IMR-90 (cell line): ENCODE measurements at regions not wholly inside any gene's neighbourhood (a gene's known extent, or its start where the extent isn't known, plus 50 kb on each side); places are given as distances from the start of the nearest gene placed in this dataset.

ENCODE experiments used
- BHLHE40 ChIP-seq: fragments of 150-350 bp; IDR thresholded peaks from 2 replicates; pipeline ENCODE4 v1.6.1; 2016; ENCODE audit warnings: mild to moderate bottlenecking, low read depth, low read length
- CEBPB ChIP-seq: IDR thresholded peaks from 2 replicates; pipeline ENCODE4 v1.6.1; 2012; ENCODE audit warnings: low read depth, low read length, improper control_type of control experiment
- CHD1 ChIP-seq: IDR thresholded peaks from 2 replicates; pipeline ENCODE4 v1.6.1; 2012; ENCODE audit warnings: low read depth, low read length, improper control_type of control experiment
- CTCF ChIP-seq: conservative IDR thresholded peaks from 2 replicates; pipeline ENCODE4 v1.5.1; 2012; ENCODE audit warnings: mild to moderate bottlenecking, low read depth, low read length, improper control_type of control experiment
- ELK1 ChIP-seq: fragments of 150-350 bp; IDR thresholded peaks from 2 replicates; pipeline ENCODE4 v1.6.1; 2016; ENCODE audit warnings: low read depth, mild to moderate bottlenecking, low read length, moderate library complexity, borderline replicate concordance
- FOS ChIP-seq: fragments of 150-350 bp; IDR thresholded peaks from 2 replicates; pipeline ENCODE4 v1.6.1; 2016; ENCODE audit warnings: low read depth, low read length
- MAFK ChIP-seq: IDR thresholded peaks from 2 replicates; pipeline ENCODE4 v1.6.1; 2012; ENCODE audit warnings: low read depth, low read length, improper control_type of control experiment
- MXI1 ChIP-seq: IDR thresholded peaks from 2 replicates; pipeline ENCODE4 v1.6.1; 2012; ENCODE audit warnings: low read depth, mild to moderate bottlenecking, low read length, moderate library complexity, borderline replicate concordance
- POLR2A ChIP-seq: IDR thresholded peaks from 2 replicates; pipeline ENCODE4 v1.6.1; 2012; ENCODE audit warnings: mild to moderate bottlenecking, low read depth, low read length
- RAD21 ChIP-seq: IDR thresholded peaks from 2 replicates; pipeline ENCODE4 v1.6.1; 2012; ENCODE audit warnings: low read length, improper control_type of control experiment
- RCOR1 ChIP-seq: IDR thresholded peaks from 2 replicates; pipeline ENCODE4 v1.6.1; 2012; ENCODE audit warnings: mild to moderate bottlenecking, low read length, improper control_type of control experiment; ENCODE audit not compliant: insufficient replicate concordance
- RFX5 ChIP-seq: IDR thresholded peaks from 2 replicates; pipeline ENCODE4 v1.8.0; 2012; ENCODE audit warnings: low read depth, mild to moderate bottlenecking, low read length, moderate library complexity
- SMC3 ChIP-seq: fragments of 150-350 bp; IDR thresholded peaks from 2 replicates; pipeline ENCODE4 v1.6.1; 2016; ENCODE audit warnings: low read depth, mild to moderate bottlenecking, antibody characterized with exemption, low read length, moderate library complexity
- USF2 ChIP-seq: fragments of 150-350 bp; IDR thresholded peaks from 2 replicates; pipeline ENCODE4 v1.6.1; 2017; ENCODE audit warnings: mild to moderate bottlenecking, antibody characterized with exemption, low read length, low read depth

GRCh38 chrX:28205905-28206304, 224.7 kb upstream of the DCAF8L1 start:
- TF ChIP-seq POLR2A: no peak
- no peak for TF ChIP-seq CTCF
- TF ChIP-seq CHD1: no peak
- no peak for TF ChIP-seq RAD21
- TF ChIP-seq BHLHE40: no peak
- no peak for TF ChIP-seq CEBPB
- TF ChIP-seq SMC3: no peak
- no peak for TF ChIP-seq FOS
- no peak for TF ChIP-seq MXI1
- TF ChIP-seq RCOR1: no peak
- TF ChIP-seq MAFK: no peak
- TF ChIP-seq USF2: no peak
- TF ChIP-seq RFX5: no peak
- no peak for TF ChIP-seq ELK1
